Memory B cell (primary cell): ENCODE measurements at regions not wholly inside any gene's neighbourhood (a gene's known extent, or its start where the extent isn't known, plus 50 kb on each side); places are given as distances from the start of the nearest gene placed in this dataset.

ENCODE experiments used
- ATAC-seq: fragments of 150-1000 bp; cut with Tn5 transposase; 2 replicates; pipeline ENCODE4 v1.10.0; 2021; ENCODE audit warnings: low read depth, mild to moderate bottlenecking, moderate library complexity
- DNase-seq, 2 donors: peaks; one replicate each; pipeline ENCODE4 v3.0.0; 2022; ENCODE audit warnings: low spot score in 2 of 2
- H3K27ac Mint-ChIP-seq: one replicate; pipeline ENCODE4 v1.8.0; 2022; ENCODE audit warnings: mild to moderate bottlenecking, moderate library complexity, mixed read lengths
- H3K27me3 Mint-ChIP-seq: one replicate; pipeline ENCODE4 v1.8.0; 2022; ENCODE audit warnings: mixed read lengths
- H3K36me3 Mint-ChIP-seq: one replicate; pipeline ENCODE4 v1.8.0; 2022; ENCODE audit warnings: mild to moderate bottlenecking, mixed read lengths
- H3K4me1 Mint-ChIP-seq: one replicate; pipeline ENCODE4 v1.8.0; 2022; ENCODE audit warnings: mixed read lengths
- H3K4me3 Mint-ChIP-seq: one replicate; pipeline ENCODE4 v1.8.0; 2022; ENCODE audit warnings: mild to moderate bottlenecking, moderate library complexity, mixed read lengths
- H3K9me3 Mint-ChIP-seq: one replicate; pipeline ENCODE4 v1.8.0; 2022; ENCODE audit warnings: mixed read lengths

GRCh38 chr3:25009665-25010064 is 418.4 kb upstream of the RARB start:
- DNase-seq (no peak), ATAC-seq (no peak)
- Mint-ChIP-seq H3K36me3 (no peaks in the 10 kb centered on the region), H3K9me3 (peaks cover 3% of the 10 kb centered on the region), H3K27ac (no peak overlapping the region), H3K4me3 (no peak overlapping the region), H3K4me1 (no peaks in the 10 kb centered on the region), H3K27me3 (no peaks in the 10 kb centered on the region)

GRCh38 chr3:25015599-25015998 is 412.5 kb upstream of the RARB start:
- Mint-ChIP-seq H3K4me3 (no peak overlapping the region), H3K27ac (no peak overlapping the region), H3K27me3 (no peaks in the 10 kb centered on the region), H3K36me3 (no peaks in the 10 kb centered on the region), H3K4me1 (no peaks in the 10 kb centered on the region), H3K9me3 (peaks cover 4% of the 10 kb centered on the region)
- no peak for ATAC-seq
- no peak for DNase-seq

- no peak overlapping the region for H3K4me3 Mint-ChIP-seq
- no peak overlapping the region for H3K27ac Mint-ChIP-seq
- H3K27me3 Mint-ChIP-seq, result no peaks in the 10 kb centered on the region
- no peak for DNase-seq
- H3K9me3 Mint-ChIP-seq, result peaks cover 1% of the 10 kb centered on the region
- ATAC-seq, result no peak
- H3K36me3 Mint-ChIP-seq, result no peaks in the 10 kb centered on the region
- H3K4me1 Mint-ChIP-seq, result no peaks in the 10 kb centered on the region
Measured at GRCh38 chr3:25018909-25019308, 409.2 kb upstream of the RARB start.

GRCh38 chr3:25019506-25019905 is 408.6 kb upstream of the RARB start:
- H3K9me3 Mint-ChIP-seq, result peaks cover 1% of the 10 kb centered on the region
- no peaks in the 10 kb centered on the region for H3K36me3 Mint-ChIP-seq
- no peaks in the 10 kb centered on the region for H3K4me1 Mint-ChIP-seq
- H3K4me3 Mint-ChIP-seq, result no peak overlapping the region
- H3K27me3 Mint-ChIP-seq, result no peaks in the 10 kb centered on the region
- no peak overlapping the region for H3K27ac Mint-ChIP-seq
- DNase-seq, result no peak
- ATAC-seq, result no peak

GRCh38 chr3:25021816-25022215 is 406.2 kb upstream of the RARB start:
- Mint-ChIP-seq H3K4me1 (no peaks in the 10 kb centered on the region), H3K9me3 (peaks cover 1% of the 10 kb centered on the region), H3K27ac (no peak overlapping the region), H3K4me3 (no peak overlapping the region), H3K36me3 (no peaks in the 10 kb centered on the region), H3K27me3 (no peaks in the 10 kb centered on the region)
- ATAC-seq (no peak), DNase-seq (no peak)

- Mint-ChIP-seq H3K27me3 (no peaks in the 10 kb centered on the region), H3K27ac (no peak overlapping the region), H3K36me3 (no peaks in the 10 kb centered on the region), H3K4me3 (no peak overlapping the region), H3K4me1 (no peaks in the 10 kb centered on the region), H3K9me3 (no peaks in the 10 kb centered on the region)
- ATAC-seq, result no peak
- DNase-seq, result no peak
Measured at GRCh38 chr3:25023876-25024275, 404.2 kb upstream of the RARB start.

GRCh38 chr3:25025236-25025635 is 402.8 kb upstream of the RARB start:
- no peaks in the 10 kb centered on the region for H3K4me1 Mint-ChIP-seq
- no peaks in the 10 kb centered on the region for H3K36me3 Mint-ChIP-seq
- no peak for ATAC-seq
- H3K4me3 Mint-ChIP-seq, result no peak overlapping the region
- no peak for DNase-seq
- H3K9me3 Mint-ChIP-seq, result no peaks in the 10 kb centered on the region
- H3K27me3 Mint-ChIP-seq, result no peaks in the 10 kb centered on the region
- no peak overlapping the region for H3K27ac Mint-ChIP-seq

GRCh38 chr3:25027650-25028049 is 400.4 kb upstream of the RARB start:
- no peaks in the 10 kb centered on the region for H3K9me3 Mint-ChIP-seq
- no peaks in the 10 kb centered on the region for H3K4me1 Mint-ChIP-seq

GRCh38 chr3:25029820-25030219 is 398.2 kb upstream of the RARB start:
- DNase-seq, result no peak
- no peaks in the 10 kb centered on the region for H3K4me1 Mint-ChIP-seq
- no peak overlapping the region for H3K27ac Mint-ChIP-seq
- H3K4me3 Mint-ChIP-seq, result no peak overlapping the region
- no peak for ATAC-seq
- no peaks in the 10 kb centered on the region for H3K27me3 Mint-ChIP-seq
- no peaks in the 10 kb centered on the region for H3K9me3 Mint-ChIP-seq
- no peaks in the 10 kb centered on the region for H3K36me3 Mint-ChIP-seq

More at GRCh38 chr3:25027650-25028049, 400.4 kb upstream of the RARB start:
- H3K4me3 Mint-ChIP-seq, result no peak overlapping the region
- H3K27ac Mint-ChIP-seq, result no peak overlapping the region
- DNase-seq (no peak), ATAC-seq (no peak)
- H3K36me3 Mint-ChIP-seq, result no peaks in the 10 kb centered on the region
- H3K27me3 Mint-ChIP-seq, result no peaks in the 10 kb centered on the region

GRCh38 chr3:25032344-25032743 is 395.7 kb upstream of the RARB start:
- Mint-ChIP-seq H3K27ac (no peak overlapping the region), H3K27me3 (no peaks in the 10 kb centered on the region), H3K4me1 (no peaks in the 10 kb centered on the region), H3K4me3 (no peak overlapping the region), H3K36me3 (no peaks in the 10 kb centered on the region), H3K9me3 (no peaks in the 10 kb centered on the region)
- ATAC-seq (no peak), DNase-seq (no peak)

- no peak for DNase-seq
- Mint-ChIP-seq H3K4me3 (no peak overlapping the region), H3K4me1 (no peaks in the 10 kb centered on the region), H3K36me3 (no peaks in the 10 kb centered on the region), H3K27ac (no peak overlapping the region), H3K9me3 (peaks cover 1% of the 10 kb centered on the region), H3K27me3 (no peaks in the 10 kb centered on the region)
- no peak for ATAC-seq
Measured at GRCh38 chr3:25033407-25034029, 394.5 kb upstream of the RARB start.

DNA sequence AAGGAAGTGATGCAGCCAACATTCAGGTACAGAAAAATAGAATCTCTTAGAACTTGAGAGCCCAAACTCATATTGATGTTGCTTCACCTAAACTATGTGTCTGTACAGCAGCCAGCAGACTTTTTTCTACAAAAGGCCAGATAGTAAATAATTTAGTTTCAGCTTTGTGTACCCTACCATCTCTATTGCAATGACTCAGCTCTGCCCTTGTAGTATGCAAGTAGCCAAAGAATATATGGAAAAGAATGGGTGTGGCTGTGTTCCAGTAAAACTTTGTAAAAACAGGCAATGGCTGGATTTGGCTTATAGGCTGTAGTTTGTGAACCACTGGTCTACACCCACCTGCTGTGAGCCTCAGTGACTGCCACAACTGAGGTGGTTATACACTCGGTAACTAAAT is 392.5 kb upstream of the RARB start:
- Mint-ChIP-seq H3K4me3 (no peak overlapping the region), H3K9me3 (peaks cover 1% of the 10 kb centered on the region), H3K27ac (no peak overlapping the region), H3K4me1 (no peaks in the 10 kb centered on the region), H3K36me3 (no peaks in the 10 kb centered on the region), H3K27me3 (peaks cover 1% of the 10 kb centered on the region)
- DNase-seq, result no peak
- ATAC-seq, result no peak

DNA sequence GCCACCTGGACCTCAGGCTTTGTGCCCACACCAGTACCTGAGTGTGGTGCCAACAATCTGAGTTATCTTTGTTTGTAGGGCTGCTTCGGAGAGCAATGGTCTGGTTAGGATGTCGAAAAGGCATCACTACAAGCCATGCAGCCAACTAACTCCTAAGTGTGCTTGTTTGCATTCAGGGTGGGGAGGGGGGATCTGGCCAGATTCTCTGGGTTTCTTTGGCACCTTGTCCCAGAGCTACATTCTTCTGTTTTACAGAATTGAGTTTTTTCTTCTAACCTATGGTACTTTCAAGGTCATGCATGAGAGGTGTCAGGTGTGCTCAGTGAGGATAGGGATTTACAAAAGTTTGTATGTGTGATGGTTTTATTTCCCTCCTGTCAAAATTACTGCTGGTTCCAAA is 391.4 kb upstream of the RARB start:
- Mint-ChIP-seq H3K27me3 (peaks cover 1% of the 10 kb centered on the region), H3K9me3 (peaks cover 1% of the 10 kb centered on the region), H3K4me3 (no peak overlapping the region), H3K36me3 (no peaks in the 10 kb centered on the region), H3K4me1 (no peaks in the 10 kb centered on the region), H3K27ac (no peak overlapping the region)
- ATAC-seq (no peak), DNase-seq (no peak)

- Mint-ChIP-seq H3K4me1 (no peaks in the 10 kb centered on the region), H3K27me3 (peaks cover 1% of the 10 kb centered on the region), H3K4me3 (no peak overlapping the region), H3K9me3 (peaks cover 1% of the 10 kb centered on the region), H3K36me3 (no peaks in the 10 kb centered on the region), H3K27ac (no peak overlapping the region)
- DNase-seq, result no peak
- no peak for ATAC-seq
Measured at GRCh38 chr3:25037049-25037547, 391.0 kb upstream of the RARB start.

- no peak overlapping the region for H3K4me3 Mint-ChIP-seq
- peaks cover 2% of the 10 kb centered on the region for H3K9me3 Mint-ChIP-seq
- H3K36me3 Mint-ChIP-seq, result no peaks in the 10 kb centered on the region
- ATAC-seq (no peak), DNase-seq (no peak)
- no peaks in the 10 kb centered on the region for H3K4me1 Mint-ChIP-seq
- no peak overlapping the region for H3K27ac Mint-ChIP-seq
- H3K27me3 Mint-ChIP-seq, result peaks cover 1% of the 10 kb centered on the region
Measured at GRCh38 chr3:25038271-25038670, 389.8 kb upstream of the RARB start.
